ENCODE measurements at regions not wholly inside any gene's neighbourhood (a gene's known extent, or its start where the extent isn't known, plus 50 kb on each side); places are given as distances from the start of the nearest gene placed in this dataset.

DNA sequence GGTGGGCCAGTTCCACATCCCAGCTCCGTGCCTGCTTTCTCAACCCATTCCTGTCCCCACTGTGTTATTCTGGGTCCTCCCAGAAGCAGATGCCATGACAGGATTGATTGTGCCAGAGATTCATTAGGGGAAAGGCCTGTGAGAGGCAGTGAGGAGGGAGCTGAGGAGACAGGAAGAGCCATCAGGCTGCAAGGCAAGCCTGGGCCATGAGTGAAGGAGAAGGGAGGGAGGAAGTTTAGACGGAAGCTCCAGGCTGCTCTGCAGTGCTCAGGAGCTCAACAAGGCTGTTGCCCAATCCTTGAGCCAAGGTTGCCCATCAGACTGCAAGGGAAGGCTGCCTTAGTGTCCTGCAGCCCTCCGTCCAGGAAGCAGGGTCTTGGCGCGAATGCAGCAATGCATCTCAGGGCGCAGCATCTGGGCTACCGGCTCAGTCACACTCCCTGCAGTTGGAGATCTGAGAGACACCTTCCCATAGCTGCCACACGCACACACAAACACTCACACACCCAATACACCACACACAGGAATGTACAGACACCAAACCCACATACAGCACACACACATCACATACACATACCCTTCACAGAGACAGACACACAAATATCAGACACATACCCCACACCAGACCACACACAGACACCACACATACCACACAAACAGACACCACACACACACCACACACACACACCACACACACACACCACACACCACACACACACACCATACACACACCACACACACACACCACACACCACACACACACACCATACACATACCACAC is 139.5 kb upstream of the NDUFV2 start:
- Histone ChIP-seq H3K27ac (no peak overlapping the region), H3K4me3 (no peak overlapping the region), H3K27me3 (no peaks in the 10 kb centered on the region), H3K9me3 (no peaks in the 10 kb centered on the region), H3K4me1 (no peaks in the 10 kb centered on the region), H3K36me3 (no peaks in the 10 kb centered on the region)
- ATAC-seq (no peak), DNase-seq (no peak)
- intact Hi-C loops (cut with DNase I): no loop called here
- TF ChIP-seq, protein P1, sequence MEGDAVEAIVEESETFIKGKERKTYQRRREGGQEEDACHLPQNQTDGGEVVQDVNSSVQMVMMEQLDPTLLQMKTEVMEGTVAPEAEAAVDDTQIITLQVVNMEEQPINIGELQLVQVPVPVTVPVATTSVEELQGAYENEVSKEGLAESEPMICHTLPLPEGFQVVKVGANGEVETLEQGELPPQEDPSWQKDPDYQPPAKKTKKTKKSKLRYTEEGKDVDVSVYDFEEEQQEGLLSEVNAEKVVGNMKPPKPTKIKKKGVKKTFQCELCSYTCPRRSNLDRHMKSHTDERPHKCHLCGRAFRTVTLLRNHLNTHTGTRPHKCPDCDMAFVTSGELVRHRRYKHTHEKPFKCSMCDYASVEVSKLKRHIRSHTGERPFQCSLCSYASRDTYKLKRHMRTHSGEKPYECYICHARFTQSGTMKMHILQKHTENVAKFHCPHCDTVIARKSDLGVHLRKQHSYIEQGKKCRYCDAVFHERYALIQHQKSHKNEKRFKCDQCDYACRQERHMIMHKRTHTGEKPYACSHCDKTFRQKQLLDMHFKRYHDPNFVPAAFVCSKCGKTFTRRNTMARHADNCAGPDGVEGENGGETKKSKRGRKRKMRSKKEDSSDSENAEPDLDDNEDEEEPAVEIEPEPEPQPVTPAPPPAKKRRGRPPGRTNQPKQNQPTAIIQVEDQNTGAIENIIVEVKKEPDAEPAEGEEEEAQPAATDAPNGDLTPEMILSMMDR (IDR thresholded peaks at IDR 0.05): no peak

DNA sequence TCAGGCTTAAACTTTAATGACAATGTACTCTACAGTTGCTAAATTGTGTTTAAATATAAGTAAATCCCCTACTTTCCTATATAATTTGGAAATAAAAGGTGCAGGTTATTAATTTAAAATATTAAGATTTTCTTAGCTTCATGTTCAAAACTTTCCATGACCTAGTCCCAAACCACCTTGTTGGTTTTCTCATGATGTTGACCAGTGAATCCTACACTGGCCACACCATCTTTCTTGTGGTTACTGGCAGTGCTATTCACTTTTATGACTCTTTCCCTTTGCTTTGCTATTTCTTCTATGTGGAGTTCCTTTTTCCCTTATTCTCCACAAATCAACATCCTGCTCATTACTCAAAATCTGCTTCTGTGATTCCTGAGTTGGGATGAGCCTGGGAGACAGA is 138.6 kb upstream of the NDUFV2 start:
- no peaks in the 10 kb centered on the region for H3K27me3 ChIP-seq
- no peak overlapping the region for H3K27ac ChIP-seq
- TF ChIP-seq, protein P1 (IDR thresholded peaks at IDR 0.05): no peak
- intact Hi-C loops (cut with DNase I): no loop called here
- no peak for ATAC-seq
- no peak overlapping the region for H3K4me3 ChIP-seq
- H3K36me3 ChIP-seq: no peaks in the 10 kb centered on the region
- DNase-seq: no peak
- H3K9me3 ChIP-seq: no peaks in the 10 kb centered on the region
- no peaks in the 10 kb centered on the region for H3K4me1 ChIP-seq

DNA sequence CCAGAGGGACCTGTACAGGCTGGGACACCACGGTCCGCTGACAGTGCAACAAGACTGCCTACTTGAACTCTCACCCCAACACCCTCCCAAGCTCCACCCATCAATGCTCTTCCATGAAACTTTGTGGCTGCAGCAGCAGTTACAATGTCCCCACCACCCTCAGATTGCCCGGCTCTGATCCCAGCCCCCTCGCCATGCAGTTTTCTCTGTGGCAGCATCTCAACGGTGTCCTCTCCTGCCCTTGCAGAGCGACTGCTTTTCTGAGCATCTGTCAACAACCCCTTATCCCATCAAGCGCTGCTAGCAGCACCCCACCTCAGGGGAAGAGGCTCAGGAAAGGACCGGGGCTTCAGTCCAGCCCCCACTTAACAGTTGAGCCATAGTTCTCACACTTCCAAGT is 137.1 kb upstream of the NDUFV2 start:
- intact Hi-C loops (cut with DNase I): no loop called here
- Histone ChIP-seq H3K9me3 (no peaks in the 10 kb centered on the region), H3K27me3 (no peaks in the 10 kb centered on the region), H3K27ac (no peak overlapping the region), H3K4me3 (no peak overlapping the region), H3K36me3 (no peaks in the 10 kb centered on the region), H3K4me1 (no peaks in the 10 kb centered on the region)
- TF ChIP-seq, protein P1 (IDR thresholded peaks at IDR 0.05): no peak
- ATAC-seq: no peak
- no peak for DNase-seq

DNA sequence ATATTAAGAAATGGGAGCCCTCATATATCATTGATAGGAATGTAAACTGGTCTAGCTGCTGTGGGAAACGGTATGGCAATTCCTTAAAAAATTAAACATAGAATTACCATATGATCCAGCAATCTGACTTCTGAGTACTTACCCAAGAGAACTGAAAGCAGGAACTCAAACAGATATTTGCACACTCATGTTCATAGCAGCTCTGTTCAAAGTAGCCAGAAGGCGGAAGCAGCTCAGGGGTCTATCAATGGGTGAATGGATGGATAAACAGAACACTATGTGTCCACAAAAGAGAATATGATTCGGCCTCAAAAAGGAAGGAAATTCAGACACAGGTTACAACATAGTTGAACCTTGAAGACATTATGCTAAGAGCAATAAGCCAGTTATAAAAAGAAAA is 135.7 kb upstream of the NDUFV2 start:
- intact Hi-C loops (cut with DNase I): no loop called here

DNA sequence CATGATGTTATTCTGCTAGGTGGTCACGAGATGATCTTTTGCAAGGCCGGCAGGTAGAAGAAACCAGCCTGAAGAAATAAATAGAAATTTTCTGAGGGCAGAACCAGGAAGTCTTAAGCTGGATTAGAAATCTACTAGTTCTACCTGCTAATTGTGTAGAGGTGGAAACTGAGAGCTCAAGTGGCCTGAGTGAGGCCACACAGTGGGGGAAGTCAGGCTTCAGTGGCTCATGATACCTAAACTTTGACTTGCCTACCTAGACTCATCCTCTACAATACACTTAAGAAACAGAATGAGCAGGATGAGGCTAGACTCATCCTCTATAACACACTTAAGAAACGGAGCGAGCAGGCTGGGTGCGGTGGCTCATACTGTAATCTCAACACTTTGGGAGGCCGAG is 134.9 kb upstream of the NDUFV2 start:
- no peak for DNase-seq
- ATAC-seq: no peak
- TF ChIP-seq, protein P1 (IDR thresholded peaks at IDR 0.05): no peak
- intact Hi-C loops (cut with DNase I): no loop called here
- Histone ChIP-seq H3K4me3 (no peak overlapping the region), H3K27me3 (no peaks in the 10 kb centered on the region), H3K36me3 (no peaks in the 10 kb centered on the region), H3K4me1 (no peaks in the 10 kb centered on the region), H3K9me3 (no peaks in the 10 kb centered on the region), H3K27ac (no peak overlapping the region)

More for the DNA sequence above, 135.7 kb upstream of the NDUFV2 start:
- DNase-seq: peak in 1 of 4 donors; percentile 7
- no peaks in the 10 kb centered on the region for H3K9me3 ChIP-seq
- no peak for ATAC-seq
- no peak overlapping the region for H3K4me3 ChIP-seq
- TF ChIP-seq, protein P1 (IDR thresholded peaks at IDR 0.05): no peak
- H3K27ac ChIP-seq: no peak overlapping the region
- H3K27me3 ChIP-seq: no peaks in the 10 kb centered on the region
- no peaks in the 10 kb centered on the region for H3K4me1 ChIP-seq
- no peaks in the 10 kb centered on the region for H3K36me3 ChIP-seq
